Ovary (tissue), 7 donors: ENCODE measurements at regions not wholly inside any gene's neighbourhood (a gene's known extent, or its start where the extent isn't known, plus 50 kb on each side); places are given as distances from the start of the nearest gene placed in this dataset.

Experiments used
- DNase-seq, 5 donors: peaks; one replicate each; pipeline ENCODE4 v3.0.0-alpha.2; 2019 to 2020
- H3K27ac ChIP-seq, 2 donors: fragments of 200-600 bp; one replicate each; pipeline versions ENCODE4 v1.5.1 to v1.8.0; 2019 to 2022
- H3K27me3 ChIP-seq: fragments of 200-600 bp; one replicate; pipeline ENCODE4 v1.8.0; 2022
- H3K36me3 ChIP-seq: fragments of 200-600 bp; sonication (generic); one replicate; pipeline ENCODE4 v1.5.1; 2019
- H3K4me1 ChIP-seq: one replicate; pipeline ENCODE4 v1.8.1; 2013; ENCODE audit warnings: mild to moderate bottlenecking, moderate library complexity; ENCODE audit not compliant: insufficient read depth
- H3K4me3 ChIP-seq: fragments of 200-600 bp; sonication (generic); one replicate; pipeline ENCODE4 v1.5.1; 2017
- H3K9me3 ChIP-seq, 2 donors: fragments of 200-600 bp in 1 of 2; sonication (generic) in 1 of 2; one replicate each; pipeline versions ENCODE4 v1.5.1 to v1.8.1; 2013 to 2019; ENCODE audit warnings: mild to moderate bottlenecking in 1 of 2, moderate library complexity in 1 of 2
- CTCF ChIP-seq, 3 donors: fragments of 450-650 bp in 2 of 3; fragments of 200-600 bp in 1 of 3; IDR thresholded peaks; one replicate each; pipeline versions ENCODE4 v1.5.1 to v1.8.0; 2016 to 2022; ENCODE audit warnings: antibody characterized with exemption in 3 of 3, mild to moderate bottlenecking in 1 of 3
- EP300 ChIP-seq: sonication (generic); formaldehyde crosslinking; IDR thresholded peaks from one replicate; pipeline ENCODE4 v1.6.1; 2017; ENCODE audit warnings: antibody characterized with exemption
- POLR2A ChIP-seq: fragments of 450-650 bp; IDR thresholded peaks from one replicate; pipeline ENCODE4 v1.6.1; 2017; ENCODE audit warnings: antibody characterized with exemption, mild to moderate bottlenecking, moderate library complexity
- WGBS, 3 donors: extraction: QIAGEN DNeasy Blood & Tissue Kit in 1 of 3; methylation state at CpG; one replicate each; pipeline versions ENCODE4 v1.1.5 to v1.1.7; 2013 to 2017; 5-methylcytosine and 5-hydroxymethylcytosine counted together
- intact Hi-C, 4 donors: fragments of 100-400 bp; cut with DNase I; formaldehyde crosslinking; loops; one replicate each; pipeline versions ENCODE4 v1.11.0 to v1.15.1; 2022 to 2023
- donor health status: DM: no; HTN: no; CAD: no; lungs with moderate emphysema.
- donor health status: DM: no; HTN: no; CAD: no.
- donor health status: Bipolar disorder and iron deficiency.
- donor health status: DM: no; HTN: no; CAD: no.
- donor health status: DM: yes; HTN: yes; CAD: no.

- intact Hi-C loops = no loop called here
- 92 to 96% (median 96%) methylated on average over 3 of the region's 3 CpGs for WGBS, 3 donors
- no peak for TF ChIP-seq POLR2A
- Histone ChIP-seq H3K27ac (no peak overlapping the region), H3K36me3 (no peaks in the 10 kb centered on the region), H3K27me3 (no peaks in the 10 kb centered on the region), H3K9me3 (no peaks in the 10 kb centered on the region), H3K4me3 (no peak overlapping the region), H3K4me1 (no peaks in the 10 kb centered on the region)
- no peak for DNase-seq
Measured at GRCh38 chr1:194155962-194156361, 969.5 kb upstream of the B3GALT2 start.

GRCh38 chr1:194151056-194151455 is 964.6 kb upstream of the B3GALT2 start:
- intact Hi-C loops = no loop called here
- H3K36me3 ChIP-seq = no peaks in the 10 kb centered on the region
- H3K27me3 ChIP-seq = no peaks in the 10 kb centered on the region
- no peak overlapping the region for H3K4me3 ChIP-seq
- H3K9me3 ChIP-seq = no peaks in the 10 kb centered on the region
- DNase-seq = no peak
- WGBS, 3 donors = 46 to 52% (median 49%) methylated on average over 1 of the region's 1 CpG
- no peaks in the 10 kb centered on the region for H3K4me1 ChIP-seq
- TF ChIP-seq CTCF (IDR thresholded peaks at IDR 0.05) (no peak), EP300 (no peak), POLR2A (no peak)
- H3K27ac ChIP-seq = no peak overlapping the region

- no peaks in the 10 kb centered on the region for H3K27me3 ChIP-seq
- no peaks in the 10 kb centered on the region for H3K36me3 ChIP-seq
- H3K27ac ChIP-seq = no peak overlapping the region
- intact Hi-C loops = no loop called here
- H3K4me1 ChIP-seq = no peaks in the 10 kb centered on the region
- no peak for DNase-seq
- no peak overlapping the region for H3K4me3 ChIP-seq
- TF ChIP-seq EP300 (no peak), CTCF (IDR thresholded peaks at IDR 0.05) (no peak), POLR2A (no peak)
- H3K9me3 ChIP-seq = no peaks in the 10 kb centered on the region
Measured at GRCh38 chr1:194150242-194150641, 963.8 kb upstream of the B3GALT2 start.

GRCh38 chr1:194133152-194133551 is 946.7 kb upstream of the B3GALT2 start:
- Histone ChIP-seq H3K36me3 (no peaks in the 10 kb centered on the region), H3K27ac (no peak overlapping the region), H3K4me3 (no peak overlapping the region), H3K27me3 (no peaks in the 10 kb centered on the region), H3K9me3 (no peaks in the 10 kb centered on the region), H3K4me1 (no peaks in the 10 kb centered on the region)
- WGBS, 3 donors = 90 to 92% (median 92%) methylated on average over 2 of the region's 2 CpGs
- intact Hi-C loops = no loop called here
- TF ChIP-seq CTCF (IDR thresholded peaks at IDR 0.05) = no peak
- no peak for TF ChIP-seq EP300
- no peak for TF ChIP-seq POLR2A
- no peak for DNase-seq

- TF ChIP-seq EP300 (no peak), CTCF (IDR thresholded peaks at IDR 0.05) (no peak), POLR2A (no peak)
- intact Hi-C loops = no loop called here
- Histone ChIP-seq H3K36me3 (no peaks in the 10 kb centered on the region), H3K9me3 (no peaks in the 10 kb centered on the region), H3K27me3 (no peaks in the 10 kb centered on the region), H3K4me3 (no peak overlapping the region), H3K4me1 (no peaks in the 10 kb centered on the region), H3K27ac (no peak overlapping the region)
- DNase-seq = no peak
- 95% methylated on average over 22 of the region's 22 CpGs for WGBS, 3 donors
Measured at GRCh38 chr1:194118086-194118485, 931.7 kb upstream of the B3GALT2 start.
